ENCODE measurements at regions not wholly inside any gene's neighbourhood (a gene's known extent, or its start where the extent isn't known, plus 50 kb on each side); places are given as distances from the start of the nearest gene placed in this dataset.
A peak's percentile ranks its signal among the peaks of the same experiment; 100 is the strongest.

- H3K4me3 ChIP-seq (ENCODE audit: low read depth, low read length): no peak overlapping the region
- no peak for TF ChIP-seq CTCF (IDR thresholded peaks at IDR 0.05; ENCODE audit: borderline replicate concordance, insufficient read depth, low read depth, low read length)
Measured at GRCh38 chr13:97851269-97851668, 102.2 kb upstream of the IPO5 start.

GRCh38 chr13:97852181-97852874 is 101.1 kb upstream of the IPO5 start:
- H3K4me3 ChIP-seq (ENCODE audit: low read depth, low read length): no peak overlapping the region
- no peak for TF ChIP-seq CTCF (IDR thresholded peaks at IDR 0.05; ENCODE audit: borderline replicate concordance, insufficient read depth, low read depth, low read length)

DNA sequence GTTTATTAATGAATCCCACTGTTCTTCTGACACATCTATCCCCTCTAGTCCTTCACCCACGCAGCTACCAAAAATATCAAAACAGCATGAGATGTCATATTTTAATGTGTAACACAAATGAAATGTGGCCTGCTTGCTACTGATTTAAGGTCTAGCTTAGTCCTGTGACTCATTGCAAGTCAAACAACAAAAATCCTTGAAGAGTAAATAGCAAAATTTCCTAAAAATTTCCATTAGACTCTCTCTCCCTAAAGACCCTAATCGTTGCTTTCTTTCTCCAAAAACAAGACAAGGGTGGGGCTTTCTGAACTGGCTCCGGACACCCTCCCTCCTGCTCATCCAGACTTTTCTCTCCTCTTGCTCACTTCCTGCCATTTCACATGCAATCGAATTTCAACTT is 99.9 kb upstream of the IPO5 start:
- H3K4me3 ChIP-seq (ENCODE audit: low read depth, low read length): no peak overlapping the region
- TF ChIP-seq CTCF (IDR thresholded peaks at IDR 0.05; ENCODE audit: borderline replicate concordance, insufficient read depth, low read depth, low read length): no peak

DNA sequence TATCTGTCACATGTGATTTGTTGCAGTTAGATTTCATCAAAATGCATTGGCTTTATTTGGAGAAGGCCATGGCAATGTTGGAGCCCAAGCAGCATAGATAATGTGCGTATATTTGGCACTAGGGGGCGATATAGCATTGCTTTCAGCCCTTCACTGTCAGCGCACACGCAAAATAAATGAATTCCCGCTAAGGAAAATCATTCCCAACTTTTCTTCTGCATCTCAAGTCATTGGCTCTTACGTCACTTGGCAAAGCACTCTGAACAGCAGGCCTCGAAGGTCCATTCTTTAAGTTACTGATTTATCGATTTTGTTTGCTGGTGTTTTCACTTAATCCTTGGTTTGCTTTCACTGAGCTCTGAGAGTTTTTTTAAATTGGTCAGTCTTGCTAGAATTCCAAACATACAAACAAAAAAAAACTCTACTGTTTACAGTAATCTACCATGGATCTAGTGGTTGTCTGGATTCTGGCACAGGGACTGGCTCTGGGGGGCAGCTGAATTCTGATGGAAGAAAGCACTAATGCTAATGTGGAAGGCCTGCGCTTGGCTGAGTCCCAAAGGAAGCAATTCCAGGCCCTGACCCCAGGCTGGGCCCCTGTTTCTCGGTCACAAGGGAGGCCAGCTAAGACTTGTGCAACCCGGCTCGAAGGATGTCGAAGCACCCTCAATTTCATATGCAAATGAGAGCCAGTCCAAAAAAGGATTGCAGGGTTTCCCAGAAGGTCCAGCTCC is 97.7 kb upstream of the IPO5 start:
- H3K4me3 ChIP-seq (ENCODE audit: low read depth, low read length): no peak overlapping the region
- TF ChIP-seq CTCF (IDR thresholded peaks at IDR 0.05; ENCODE audit: borderline replicate concordance, insufficient read depth, low read depth, low read length): peak; percentile 69

DNA sequence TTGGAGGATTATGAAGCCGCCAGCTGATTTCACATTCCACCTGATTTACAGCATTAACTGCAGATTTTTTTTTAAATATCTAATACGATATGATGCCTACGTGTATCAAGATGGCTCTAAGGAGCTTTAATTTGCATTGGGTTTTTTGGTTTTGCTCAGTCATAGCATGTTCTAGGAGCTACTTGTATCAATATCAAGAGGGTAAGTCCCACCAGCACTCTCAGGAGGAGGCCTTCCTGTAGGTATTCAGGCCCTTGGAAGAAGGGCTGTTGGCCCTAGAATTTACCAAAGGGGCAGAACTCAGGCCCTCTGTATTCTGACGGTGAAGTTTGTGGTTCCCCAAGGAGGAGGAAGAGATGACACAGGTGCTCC is 97.2 kb upstream of the IPO5 start:
- no peak for TF ChIP-seq CTCF (IDR thresholded peaks at IDR 0.05; ENCODE audit: borderline replicate concordance, insufficient read depth, low read depth, low read length)
- H3K4me3 ChIP-seq (ENCODE audit: low read depth, low read length): no peak overlapping the region

DNA sequence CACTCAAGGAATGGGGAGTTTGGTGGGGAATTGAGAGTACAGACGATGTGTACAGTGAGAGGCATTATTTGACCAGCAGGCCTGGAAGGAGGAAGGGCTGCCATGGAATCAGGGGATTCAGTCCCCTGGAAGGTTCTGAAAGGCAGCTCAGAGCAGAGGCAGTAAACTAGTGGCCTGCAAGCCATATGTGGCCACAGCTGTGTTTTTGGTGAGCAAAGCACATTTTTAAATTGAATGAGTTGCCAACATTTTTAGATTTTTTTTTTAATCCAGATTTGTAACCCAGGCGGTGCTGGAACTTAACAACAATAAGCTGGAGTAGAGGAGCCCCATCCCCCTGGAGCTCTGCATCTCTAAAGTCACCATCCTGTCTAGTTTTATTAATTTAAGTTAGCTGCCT is 95.3 kb upstream of the IPO5 start:
- no peak overlapping the region for H3K4me3 ChIP-seq (ENCODE audit: low read depth, low read length)

More for the DNA sequence above, 95.3 kb upstream of the IPO5 start:
- no peak for TF ChIP-seq CTCF (IDR thresholded peaks at IDR 0.05; ENCODE audit: borderline replicate concordance, insufficient read depth, low read depth, low read length)
